ENCODE measurements at regions not wholly inside any gene's neighbourhood (a gene's known extent, or its start where the extent isn't known, plus 50 kb on each side); places are given as distances from the start of the nearest gene placed in this dataset.

DNA sequence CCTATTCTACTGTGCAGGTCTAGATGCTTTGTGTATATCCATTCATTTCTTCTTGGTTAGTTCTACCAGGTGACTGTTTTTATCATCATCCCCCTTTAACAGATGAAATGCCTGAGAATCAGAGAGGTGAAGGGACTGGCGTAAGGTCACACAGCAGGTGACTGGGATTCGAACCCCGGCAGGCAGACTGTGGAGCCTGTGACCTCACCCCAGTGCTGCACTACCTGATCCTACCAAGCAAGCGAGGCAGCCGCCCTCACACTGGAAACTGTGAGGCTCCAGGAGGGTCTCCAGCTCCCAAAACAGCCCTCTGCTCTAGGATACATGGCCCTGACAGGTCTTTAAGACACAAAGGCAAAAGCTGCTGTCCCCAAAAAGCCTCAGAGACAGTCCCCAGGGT is 91.7 kb downstream of the CHST1 start:
- ChIA-PET POLR2A (no interaction called here), CTCF (ENCODE audit: low intra/inter-chr PET ratio, low total read pairs) (no interaction called here)
- peaks cover 0 to 3% of the 10 kb centered on the region in 2 experiments; a peak in 2 of 5 replicates for H3K27me3 ChIP-seq (ENCODE audit: control insufficient read depth in 1 of 2, insufficient read depth in 2 of 2, low read length in 2 of 2)
- WGBS (ENCODE audit: low lambda C conversion rate): 0% methylated on average over 1 of the region's 5 CpGs
- no peak for FAIRE-seq
- H3K36me3 ChIP-seq (replicated peaks in 1 of 2; ENCODE audit: control insufficient read depth in 1 of 2, insufficient read depth in 2 of 2, low read length in 2 of 2): no peaks in the 10 kb centered on the region
- intact Hi-C loops (cut with micrococcal nuclease; ENCODE audit: unreplicated experiment) (no loop called here), in situ Hi-C loops (cut with HindIII; ENCODE audit: extremely low pct_ligation_motif_present, low pct_unique_long_range_greater_than_20kb) (no loop called here)
- H3K4me3 ChIP-seq (replicated peaks in 1 of 3; ENCODE audit: insufficient read depth in 1 of 3, low read depth in 2 of 3, low read length in 3 of 3): no peak overlapping the region
- BruUV-seq (replicated peaks): no TSS peak
- TF ChIP-seq ZNF430 (CRISPR knock-in tag; IDR thresholded peaks at IDR 0.05): no peak
- no peak for TF ChIP-seq GABPB1 (CRISPR knock-in tag; IDR thresholded peaks at IDR 0.05)
- TF ChIP-seq ZNF768 (CRISPR knock-in tag; IDR thresholded peaks at IDR 0.05): peak; percentile 67; the same call in 1 of the 2 replicates
- TF ChIP-seq, protein P1, sequence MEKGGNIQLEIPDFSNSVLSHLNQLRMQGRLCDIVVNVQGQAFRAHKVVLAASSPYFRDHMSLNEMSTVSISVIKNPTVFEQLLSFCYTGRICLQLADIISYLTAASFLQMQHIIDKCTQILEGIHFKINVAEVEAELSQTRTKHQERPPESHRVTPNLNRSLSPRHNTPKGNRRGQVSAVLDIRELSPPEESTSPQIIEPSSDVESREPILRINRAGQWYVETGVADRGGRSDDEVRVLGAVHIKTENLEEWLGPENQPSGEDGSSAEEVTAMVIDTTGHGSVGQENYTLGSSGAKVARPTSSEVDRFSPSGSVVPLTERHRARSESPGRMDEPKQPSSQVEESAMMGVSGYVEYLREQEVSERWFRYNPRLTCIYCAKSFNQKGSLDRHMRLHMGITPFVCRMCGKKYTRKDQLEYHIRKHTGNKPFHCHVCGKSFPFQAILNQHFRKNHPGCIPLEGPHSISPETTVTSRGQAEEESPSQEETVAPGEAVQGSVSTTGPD (CRISPR knock-in tag; IDR thresholded peaks at IDR 0.05): no peak
- no peaks in the 10 kb centered on the region for H3K4me1 ChIP-seq (ENCODE audit: insufficient read depth, low read length)
- no peak overlapping the region for H3K9ac ChIP-seq (ENCODE audit: insufficient read depth, low read depth, low read length)
- no peak overlapping the region for H3K4me2 ChIP-seq (ENCODE audit: low read depth, low read length)
- H2AFZ ChIP-seq (ENCODE audit: low read length): no peak overlapping the region
- no peaks in the 10 kb centered on the region for H3K9me3 ChIP-seq (ENCODE audit: low read length)
- no peak for DNase-seq (ENCODE audit: low spot score)
- ATAC-seq: no peak
- H3K27ac ChIP-seq (ENCODE audit: extremely low read length, insufficient read depth, low read length): no peak overlapping the region
- H4K20me1 ChIP-seq (ENCODE audit: insufficient read depth, low read length): no peaks in the 10 kb centered on the region
- H3K79me2 ChIP-seq (ENCODE audit: insufficient read depth, low read length): no peaks in the 10 kb centered on the region

DNA sequence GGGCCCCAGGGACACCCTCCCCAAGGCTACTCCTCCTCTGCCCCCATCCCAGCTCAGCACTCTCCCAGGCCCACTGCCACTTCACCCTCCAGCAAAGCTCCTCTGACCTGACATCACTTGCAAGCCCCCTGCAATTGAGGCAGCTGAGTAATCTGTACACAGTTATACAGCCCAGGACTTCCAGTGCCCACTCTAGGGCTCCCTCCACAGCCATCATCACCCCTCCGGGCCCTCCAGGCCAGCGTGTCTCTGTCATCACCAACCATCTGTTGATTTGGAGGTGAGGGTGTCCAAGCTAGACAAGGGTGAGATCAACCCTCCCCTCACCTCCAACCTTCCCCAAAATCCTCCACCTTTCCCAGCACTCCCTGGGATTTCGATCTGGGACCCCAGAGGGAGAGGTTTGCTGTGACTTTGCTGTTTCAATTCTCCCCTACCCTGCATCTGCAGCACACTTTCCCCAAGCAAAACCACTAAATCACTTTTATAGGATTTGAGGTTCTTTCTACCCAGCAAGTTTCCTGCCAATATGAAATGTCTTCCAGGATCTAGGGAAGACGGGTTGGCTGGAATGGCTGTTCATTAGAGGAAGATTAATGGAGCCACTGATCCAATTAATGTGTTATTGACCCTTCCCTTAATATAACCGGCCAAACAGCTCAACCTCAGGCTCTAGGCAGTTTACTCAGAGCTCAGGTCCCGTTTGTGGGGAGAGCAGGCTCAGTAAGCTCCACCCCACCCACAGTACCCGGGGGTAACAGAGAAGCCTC is 92.9 kb downstream of the CHST1 start:
- no peak overlapping the region for H3K4me3 ChIP-seq (replicated peaks in 1 of 3; ENCODE audit: insufficient read depth in 1 of 3, low read depth in 2 of 3, low read length in 3 of 3)
- ChIA-PET POLR2A (no interaction called here), CTCF (ENCODE audit: low intra/inter-chr PET ratio, low total read pairs) (no interaction called here)
- DNase-seq (ENCODE audit: low spot score): no peak
- H3K27me3 ChIP-seq (ENCODE audit: control insufficient read depth in 1 of 2, insufficient read depth in 2 of 2, low read length in 2 of 2): peaks cover 0 to 3% of the 10 kb centered on the region in 2 experiments; a peak in 2 of 5 replicates
- in situ Hi-C loops (cut with HindIII; ENCODE audit: extremely low pct_ligation_motif_present, low pct_unique_long_range_greater_than_20kb): no loop called here
- no peaks in the 10 kb centered on the region for H3K4me1 ChIP-seq (ENCODE audit: insufficient read depth, low read length)
- no peaks in the 10 kb centered on the region for H3K36me3 ChIP-seq (replicated peaks in 1 of 2; ENCODE audit: control insufficient read depth in 1 of 2, insufficient read depth in 2 of 2, low read length in 2 of 2)
- no TSS peak for BruUV-seq (replicated peaks)
- no peak overlapping the region for H3K9ac ChIP-seq (ENCODE audit: insufficient read depth, low read depth, low read length)
- no peaks in the 10 kb centered on the region for H4K20me1 ChIP-seq (ENCODE audit: insufficient read depth, low read length)
- ATAC-seq: no peak
- H3K79me2 ChIP-seq (ENCODE audit: insufficient read depth, low read length): no peaks in the 10 kb centered on the region
- 0% methylated on average over 6 of the region's 7 CpGs for whole genome bisulfite sequencing (ENCODE audit: low lambda C conversion rate)
- no peak for FAIRE-seq
- H3K4me2 ChIP-seq (ENCODE audit: low read depth, low read length): no peak overlapping the region
- H3K9me3 ChIP-seq (ENCODE audit: low read length): no peaks in the 10 kb centered on the region
- intact Hi-C loops (cut with micrococcal nuclease; ENCODE audit: unreplicated experiment): no loop called here
- no peak overlapping the region for H2AFZ ChIP-seq (ENCODE audit: low read length)
- no peak overlapping the region for H3K27ac ChIP-seq (ENCODE audit: extremely low read length, insufficient read depth, low read length)
- TF ChIP-seq GABPA (IDR thresholded peaks at IDR 0.05; ENCODE audit: low read depth, low read length) (no peak), GABPA (CRISPR knock-in tag; IDR thresholded peaks at IDR 0.05; ENCODE audit: low read depth) (no peak), MYC (CRISPR knock-in tag; IDR thresholded peaks at IDR 0.05; ENCODE audit: borderline replicate concordance) (no peak), CREB1 (IDR thresholded peaks at IDR 0.05) (no peak), CREB1 (CRISPR knock-in tag; IDR thresholded peaks at IDR 0.05) (no peak), TOE1 (CRISPR knock-in tag; IDR thresholded peaks at IDR 0.05) (no peak), ZNF567 (CRISPR knock-in tag; IDR thresholded peaks at IDR 0.05; ENCODE audit: borderline replicate concordance) (no peak), ZBTB8A (CRISPR knock-in tag; IDR thresholded peaks at IDR 0.05; ENCODE audit: borderline replicate concordance, low read depth) (no peak), ELF4 (CRISPR knock-in tag; IDR thresholded peaks at IDR 0.05; ENCODE audit: borderline replicate concordance) (no peak), ZMYM4 (CRISPR knock-in tag; IDR thresholded peaks at IDR 0.05) (no peak), ZKSCAN5 (CRISPR knock-in tag; IDR thresholded peaks at IDR 0.05) (no peak), TBP (CRISPR knock-in tag; IDR thresholded peaks at IDR 0.05) (no peak), ZNF225 (CRISPR knock-in tag; IDR thresholded peaks at IDR 0.05) (no peak)
- TF ChIP-seq, protein P2, sequence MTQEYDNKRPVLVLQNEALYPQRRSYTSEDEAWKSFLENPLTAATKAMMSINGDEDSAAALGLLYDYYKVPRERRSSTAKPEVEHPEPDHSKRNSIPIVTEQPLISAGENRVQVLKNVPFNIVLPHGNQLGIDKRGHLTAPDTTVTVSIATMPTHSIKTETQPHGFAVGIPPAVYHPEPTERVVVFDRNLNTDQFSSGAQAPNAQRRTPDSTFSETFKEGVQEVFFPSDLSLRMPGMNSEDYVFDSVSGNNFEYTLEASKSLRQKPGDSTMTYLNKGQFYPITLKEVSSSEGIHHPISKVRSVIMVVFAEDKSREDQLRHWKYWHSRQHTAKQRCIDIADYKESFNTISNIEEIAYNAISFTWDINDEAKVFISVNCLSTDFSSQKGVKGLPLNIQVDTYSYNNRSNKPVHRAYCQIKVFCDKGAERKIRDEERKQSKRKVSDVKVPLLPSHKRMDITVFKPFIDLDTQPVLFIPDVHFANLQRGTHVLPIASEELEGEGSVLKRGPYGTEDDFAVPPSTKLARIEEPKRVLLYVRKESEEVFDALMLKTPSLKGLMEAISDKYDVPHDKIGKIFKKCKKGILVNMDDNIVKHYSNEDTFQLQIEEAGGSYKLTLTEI (CRISPR knock-in tag; conservative IDR thresholded peaks at IDR 0.05): no peak
